CD4-positive, alpha-beta T cell (primary cell): ENCODE measurements at regions not wholly inside any gene's neighbourhood (a gene's known extent, or its start where the extent isn't known, plus 50 kb on each side); places are given as distances from the start of the nearest gene placed in this dataset.

Experiments used
- ATAC-seq: fragments of 200-7000 bp; cut with Tn5 transposase; one replicate; pipeline ENCODE4 v1.10.0; 2022; ENCODE audit warnings: mild to moderate bottlenecking; ENCODE audit not compliant: poor library complexity
- CTCF ChIA-PET: fragments of 350-600 bp; sonication (Branson Sonifier 250); formaldehyde crosslinking; loops from one replicate; lab custom pipeline; 2021; ENCODE audit warnings: antibody characterized with exemption, inconsistent platforms; lab: Charles Lee
- POLR2A ChIA-PET: fragments of 350-600 bp; sonication (Branson Sonifier 250); formaldehyde crosslinking; loops from one replicate; lab custom pipeline; 2021; ENCODE audit warnings: antibody characterized with exemption, inconsistent platforms; lab: Charles Lee
- DNase-seq, 14 experiments: peaks; one replicate each; pipeline ENCODE4 v3.0.0-alpha.2; 2013 to 2020; ENCODE audit warnings: mixed read lengths in 2 of 14
- H3K27ac ChIP-seq, 2 donors: one replicate each; pipeline versions ENCODE4 v1.5.1 to v1.7.0; 2013; ENCODE audit warnings: low read length in 2 of 2, low read depth in 1 of 2, mild to moderate bottlenecking in 1 of 2
- H3K27me3 ChIP-seq, 2 experiments: 1 replicate in 1 of 2; 2 replicates in 1 of 2; pipeline versions ENCODE4 v1.6.1 to v1.7.0; 2013; ENCODE audit warnings: low read length in 2 of 2, control low read depth in 1 of 2, mild to moderate bottlenecking in 1 of 2, moderate library complexity in 1 of 2; ENCODE audit not compliant: insufficient read depth in 2 of 2, control insufficient read depth in 1 of 2
- H3K36me3 ChIP-seq: one replicate; pipeline ENCODE4 v1.6.1; 2013; ENCODE audit warnings: low read length, control low read depth; ENCODE audit not compliant: insufficient read depth
- H3K4me1 ChIP-seq: one replicate; pipeline ENCODE4 v1.6.1; 2013; ENCODE audit warnings: low read length, control low read depth; ENCODE audit not compliant: insufficient read depth
- H3K4me3 ChIP-seq: one replicate; pipeline ENCODE4 v1.5.1; 2013; ENCODE audit warnings: mild to moderate bottlenecking, low read length, moderate library complexity
- H3K9me3 ChIP-seq, 2 experiments: 1 replicate in 1 of 2; 2 replicates in 1 of 2; pipeline versions ENCODE4 v1.6.1 to v1.7.0; 2013; ENCODE audit warnings: low read length in 2 of 2, mild to moderate bottlenecking in 2 of 2, control low read depth in 1 of 2, moderate library complexity in 1 of 2; ENCODE audit not compliant: control insufficient read depth in 1 of 2, insufficient read depth in 1 of 2
- H3K27ac Mint-ChIP-seq: one replicate; pipeline ENCODE4 v1.8.0; 2020; ENCODE audit warnings: mixed read lengths
- H3K27me3 Mint-ChIP-seq: one replicate; pipeline ENCODE4 v1.8.0; 2021; ENCODE audit warnings: mixed read lengths
- H3K36me3 Mint-ChIP-seq: one replicate; pipeline ENCODE4 v1.8.0; 2021; ENCODE audit warnings: low read depth, mixed read lengths
- H3K4me1 Mint-ChIP-seq: one replicate; pipeline ENCODE4 v1.8.0; 2021; ENCODE audit warnings: low read depth, mixed read lengths
- H3K4me3 Mint-ChIP-seq: one replicate; pipeline ENCODE4 v1.8.0; 2020; ENCODE audit warnings: mild to moderate bottlenecking, mixed read lengths
- H3K9me3 Mint-ChIP-seq: one replicate; pipeline ENCODE4 v1.8.0; 2020; ENCODE audit warnings: mixed read lengths
- CTCF ChIP-seq: fragments of 200-600 bp; IDR thresholded peaks from one replicate; pipeline ENCODE4 v1.8.0; 2022; ENCODE audit warnings: antibody characterized with exemption, mild to moderate bottlenecking
- intact Hi-C, 2 experiments: fragments of 100-400 bp; cut with DNase I in 1 of 2; cut with micrococcal nuclease in 1 of 2; formaldehyde crosslinking; loops; one replicate each; pipeline versions ENCODE4 v1.15.1 to v1.9.0; 2023 to 2025; cut with DNase I, micrococcal nuclease

GRCh38 chr2:155381436-155381835, 682.9 kb downstream of the KCNJ3 start:
- Mint-ChIP-seq H3K9me3 (no peaks in the 10 kb centered on the region), H3K36me3 (no peaks in the 10 kb centered on the region), H3K27me3 (no peaks in the 10 kb centered on the region), H3K27ac (no peak overlapping the region), H3K4me3 (no peak overlapping the region), H3K4me1 (no peaks in the 10 kb centered on the region)
- H3K4me1 ChIP-seq = no peaks in the 10 kb centered on the region
- no peaks in the 10 kb centered on the region for H3K27me3 ChIP-seq
- H3K36me3 ChIP-seq = no peaks in the 10 kb centered on the region
- ATAC-seq (no peak), DNase-seq (no peak)
- H3K9me3 ChIP-seq = no peaks in the 10 kb centered on the region
- intact Hi-C loops = no loop called here
- CTCF ChIA-PET = no interaction called here
- no peak overlapping the region for H3K27ac ChIP-seq
- H3K4me3 ChIP-seq = no peak overlapping the region
- TF ChIP-seq CTCF = no peak
- POLR2A ChIA-PET = no interaction called here

GRCh38 chr2:155379494-155379893, 681.0 kb downstream of the KCNJ3 start:
- POLR2A ChIA-PET = no interaction called here
- Mint-ChIP-seq H3K4me3 (no peak overlapping the region), H3K27ac (no peak overlapping the region), H3K27me3 (no peaks in the 10 kb centered on the region), H3K36me3 (no peaks in the 10 kb centered on the region), H3K4me1 (no peaks in the 10 kb centered on the region), H3K9me3 (no peaks in the 10 kb centered on the region)
- Histone ChIP-seq H3K36me3 (no peaks in the 10 kb centered on the region), H3K27ac (no peak overlapping the region), H3K4me1 (no peaks in the 10 kb centered on the region), H3K27me3 (no peaks in the 10 kb centered on the region), H3K4me3 (no peak overlapping the region), H3K9me3 (no peaks in the 10 kb centered on the region)
- CTCF ChIA-PET = no interaction called here
- intact Hi-C loops = loop anchor here in 1 of 2 experiments (5.0 to 10.0 kb wide), 3 partner anchors 1513 to 1813 kb away; no protein-coding TSS in a partner anchor
- ATAC-seq = no peak
- no peak for TF ChIP-seq CTCF
- no peak for DNase-seq

GRCh38 chr2:155377931-155378444, 679.5 kb downstream of the KCNJ3 start:
- ChIA-PET POLR2A (no interaction called here), CTCF (no interaction called here)
- intact Hi-C loops = loop anchor here (1.0 to 10.0 kb wide), 4 partner anchors 1211 to 1814 kb away; no protein-coding TSS in a partner anchor
- H3K9me3 Mint-ChIP-seq = no peaks in the 10 kb centered on the region
- Histone ChIP-seq H3K9me3 (no peaks in the 10 kb centered on the region), H3K36me3 (no peaks in the 10 kb centered on the region), H3K27ac (no peak overlapping the region), H3K27me3 (no peaks in the 10 kb centered on the region), H3K4me1 (no peaks in the 10 kb centered on the region), H3K4me3 (no peak overlapping the region)
- no peak overlapping the region for H3K4me3 Mint-ChIP-seq
- DNase-seq = no peak
- no peak overlapping the region for H3K27ac Mint-ChIP-seq
- ATAC-seq = no peak
- H3K27me3 Mint-ChIP-seq = no peaks in the 10 kb centered on the region
- H3K4me1 Mint-ChIP-seq = no peaks in the 10 kb centered on the region
- no peaks in the 10 kb centered on the region for H3K36me3 Mint-ChIP-seq
- no peak for TF ChIP-seq CTCF
